GM12892 (cell line): ENCODE measurements at regions not wholly inside any gene's neighbourhood (a gene's known extent, or its start where the extent isn't known, plus 50 kb on each side); places are given as distances from the start of the nearest gene placed in this dataset.

Experiments
- POLR2A ChIP-seq: IDR thresholded peaks from 2 replicates; pipeline ENCODE4 v1.6.1; 2011; ENCODE audit warnings: low read depth, low read length, control low read depth
- POLR2AphosphoS5 ChIP-seq: IDR thresholded peaks from 2 replicates; pipeline ENCODE4 v1.6.1; 2011; ENCODE audit warnings: low read depth, low read length, control low read depth
- TAF1 ChIP-seq: IDR thresholded peaks from 2 replicates; pipeline ENCODE4 v1.6.1; 2011; ENCODE audit warnings: low read depth, mild to moderate bottlenecking, control low read depth, low read length, borderline replicate concordance

GRCh38 chr12:54719691-54720090 is 71.5 kb upstream of the DCD start:
- TF ChIP-seq POLR2AphosphoS5 (no peak), POLR2A (no peak), TAF1 (no peak)
